Progenitor cell of endocrine pancreas (in vitro differentiated cells): ENCODE measurements at regions not wholly inside any gene's neighbourhood (a gene's known extent, or its start where the extent isn't known, plus 50 kb on each side); places are given as distances from the start of the nearest gene placed in this dataset.

Source experiments
- DNase-seq: peaks from one replicate; pipeline ENCODE4 v3.0.0; 2021; ENCODE audit warnings: low spot score; ENCODE audit not compliant: unreplicated experiment
- H3K27ac Mint-ChIP-seq: 2 replicates; pipeline ENCODE4 v1.8.0; 2021; ENCODE audit warnings: mild to moderate bottlenecking, moderate library complexity, mixed read lengths
- H3K27me3 Mint-ChIP-seq: 2 replicates; pipeline ENCODE4 v1.8.0; 2021; ENCODE audit warnings: mixed read lengths
- H3K36me3 Mint-ChIP-seq: 2 replicates; pipeline ENCODE4 v1.8.0; 2022; ENCODE audit warnings: mixed read lengths; ENCODE audit not compliant: insufficient read depth
- H3K4me1 Mint-ChIP-seq: 2 replicates; pipeline ENCODE4 v1.8.0; 2021; ENCODE audit warnings: low read depth, mixed read lengths
- H3K4me3 Mint-ChIP-seq: 2 replicates; pipeline ENCODE4 v1.8.0; 2021; ENCODE audit warnings: low read depth, mild to moderate bottlenecking, moderate library complexity, mixed read lengths
- H3K9me3 Mint-ChIP-seq: 2 replicates; pipeline ENCODE4 v1.8.0; 2021; ENCODE audit warnings: low read depth, mixed read lengths
- TF ChIP-seq, protein P1 (sequence below): fragments of 200-600 bp; sonication (generic); IDR thresholded peaks from one replicate; pipeline ENCODE4 v1.5.0; 2021; ENCODE audit warnings: antibody characterized with exemption, mild to moderate bottlenecking; ENCODE audit not compliant: unreplicated experiment

DNA sequence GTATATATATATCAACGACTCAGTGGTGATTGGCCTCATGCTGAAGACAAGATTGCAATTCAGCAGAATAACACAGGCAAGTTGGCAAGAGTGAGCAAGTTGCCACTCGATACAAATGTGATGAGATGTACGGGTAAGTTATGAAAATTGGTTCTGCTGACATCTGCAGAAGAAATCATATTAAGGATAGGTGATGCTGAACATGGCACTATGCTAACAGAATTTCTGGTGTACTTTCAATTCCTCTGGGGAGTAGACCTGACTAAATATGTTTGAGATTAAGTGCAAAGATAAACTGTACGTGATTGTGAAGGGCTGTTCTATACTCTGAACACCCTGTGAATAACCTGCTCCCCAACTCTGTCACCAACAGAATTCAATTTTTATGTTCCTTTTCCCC is 758.2 kb downstream of the TBC1D32 start:
- TF ChIP-seq, protein P1, sequence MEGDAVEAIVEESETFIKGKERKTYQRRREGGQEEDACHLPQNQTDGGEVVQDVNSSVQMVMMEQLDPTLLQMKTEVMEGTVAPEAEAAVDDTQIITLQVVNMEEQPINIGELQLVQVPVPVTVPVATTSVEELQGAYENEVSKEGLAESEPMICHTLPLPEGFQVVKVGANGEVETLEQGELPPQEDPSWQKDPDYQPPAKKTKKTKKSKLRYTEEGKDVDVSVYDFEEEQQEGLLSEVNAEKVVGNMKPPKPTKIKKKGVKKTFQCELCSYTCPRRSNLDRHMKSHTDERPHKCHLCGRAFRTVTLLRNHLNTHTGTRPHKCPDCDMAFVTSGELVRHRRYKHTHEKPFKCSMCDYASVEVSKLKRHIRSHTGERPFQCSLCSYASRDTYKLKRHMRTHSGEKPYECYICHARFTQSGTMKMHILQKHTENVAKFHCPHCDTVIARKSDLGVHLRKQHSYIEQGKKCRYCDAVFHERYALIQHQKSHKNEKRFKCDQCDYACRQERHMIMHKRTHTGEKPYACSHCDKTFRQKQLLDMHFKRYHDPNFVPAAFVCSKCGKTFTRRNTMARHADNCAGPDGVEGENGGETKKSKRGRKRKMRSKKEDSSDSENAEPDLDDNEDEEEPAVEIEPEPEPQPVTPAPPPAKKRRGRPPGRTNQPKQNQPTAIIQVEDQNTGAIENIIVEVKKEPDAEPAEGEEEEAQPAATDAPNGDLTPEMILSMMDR = no peak

DNA sequence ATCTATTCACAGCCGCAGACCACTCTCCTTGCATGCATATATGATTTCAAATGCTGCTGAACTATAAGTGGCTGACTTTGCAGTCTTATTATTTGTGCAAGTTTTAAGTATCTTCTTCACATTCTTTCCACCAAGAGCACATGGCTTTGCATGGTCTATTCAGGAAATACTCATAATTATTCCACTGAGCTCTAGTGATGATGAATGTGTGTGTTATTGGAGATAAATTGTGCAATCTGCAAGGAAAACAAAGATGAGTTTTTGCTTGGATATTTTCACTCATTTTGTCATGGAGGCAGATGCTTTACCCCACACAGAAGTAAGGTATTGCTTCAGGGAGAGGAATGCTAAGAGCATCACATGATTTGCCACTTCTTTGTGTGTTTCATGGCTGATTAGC is 764.6 kb downstream of the TBC1D32 start:
- Mint-ChIP-seq H3K4me3 (no peak overlapping the region), H3K36me3 (no peaks in the 10 kb centered on the region), H3K27ac (no peak overlapping the region), H3K4me1 (no peaks in the 10 kb centered on the region), H3K27me3 (no peaks in the 10 kb centered on the region), H3K9me3 (no peaks in the 10 kb centered on the region)
- TF ChIP-seq, protein P1 = no peak
- no peak for DNase-seq

More for the DNA sequence above, 758.2 kb downstream of the TBC1D32 start:
- H3K4me3 Mint-ChIP-seq = no peak overlapping the region
- H3K4me1 Mint-ChIP-seq = no peaks in the 10 kb centered on the region
- H3K27me3 Mint-ChIP-seq = no peaks in the 10 kb centered on the region
- peaks cover 3% of the 10 kb centered on the region for H3K9me3 Mint-ChIP-seq
- DNase-seq = no peak
- no peak overlapping the region for H3K27ac Mint-ChIP-seq
- H3K36me3 Mint-ChIP-seq = no peaks in the 10 kb centered on the region

DNA sequence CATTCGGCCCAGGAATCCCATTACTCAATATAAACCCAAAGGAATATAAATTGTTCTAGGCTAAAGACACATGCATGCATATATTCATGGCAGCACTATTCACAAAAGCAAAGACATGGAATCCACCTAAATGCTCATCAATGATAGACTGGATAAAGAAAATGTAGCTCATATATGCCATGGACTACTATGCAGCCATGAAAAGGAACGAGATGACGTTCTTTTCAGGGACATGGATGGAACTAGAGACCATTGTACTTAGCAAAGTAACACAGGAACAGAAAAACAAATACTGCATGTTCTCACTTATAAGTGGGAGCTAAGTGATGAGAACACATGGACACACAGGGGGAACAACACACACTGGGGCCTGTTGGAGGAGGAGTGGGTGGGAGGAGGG is 769.5 kb downstream of the TBC1D32 start:
- Mint-ChIP-seq H3K4me1 (no peaks in the 10 kb centered on the region), H3K27me3 (no peaks in the 10 kb centered on the region), H3K4me3 (no peak overlapping the region), H3K9me3 (no peaks in the 10 kb centered on the region), H3K36me3 (no peaks in the 10 kb centered on the region), H3K27ac (no peak overlapping the region)
- DNase-seq = no peak
- TF ChIP-seq, protein P1 = no peak

DNA sequence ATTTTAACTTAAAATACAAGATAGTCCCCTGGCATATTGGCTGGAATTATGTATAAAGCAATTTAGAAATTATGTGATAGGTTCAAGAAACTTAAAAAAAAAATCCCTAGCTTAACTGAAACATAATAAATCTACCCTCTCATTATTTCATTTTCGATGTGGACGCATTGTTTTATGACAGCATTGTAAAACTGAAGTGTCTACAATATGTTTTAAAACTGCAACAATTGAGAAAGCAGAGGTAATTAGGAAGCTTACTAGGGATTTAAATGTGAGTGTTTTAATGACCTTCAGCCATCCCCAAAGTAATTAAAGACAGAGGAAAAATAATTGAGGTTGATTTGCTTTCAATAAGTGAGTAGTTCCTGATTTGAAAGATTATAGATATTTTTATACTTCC is 776.0 kb downstream of the TBC1D32 start:
- no peaks in the 10 kb centered on the region for H3K27me3 Mint-ChIP-seq
- TF ChIP-seq, protein P1 = no peak
- no peaks in the 10 kb centered on the region for H3K36me3 Mint-ChIP-seq
- no peaks in the 10 kb centered on the region for H3K9me3 Mint-ChIP-seq
- no peak overlapping the region for H3K27ac Mint-ChIP-seq
- DNase-seq = no peak
- H3K4me1 Mint-ChIP-seq = no peaks in the 10 kb centered on the region
- H3K4me3 Mint-ChIP-seq = no peak overlapping the region

DNA sequence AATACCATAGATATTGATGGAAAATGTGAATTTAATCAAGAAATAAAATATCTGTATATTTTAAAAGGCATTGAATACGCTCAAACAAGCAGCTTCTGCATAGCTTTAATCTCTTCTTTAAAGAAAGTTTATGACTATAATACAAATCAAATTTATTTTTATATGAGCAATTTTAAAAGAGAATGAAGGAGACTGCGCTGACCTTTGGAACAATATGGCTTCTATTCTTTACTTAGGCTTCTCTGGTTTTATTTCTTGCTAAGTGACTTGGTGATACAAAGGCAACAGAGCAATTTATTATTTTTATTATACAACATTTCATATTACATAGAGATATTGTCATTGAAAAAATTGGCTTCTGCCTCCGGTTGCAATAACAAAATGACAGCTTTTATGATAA is 776.7 kb downstream of the TBC1D32 start:
- Mint-ChIP-seq H3K9me3 (no peaks in the 10 kb centered on the region), H3K36me3 (no peaks in the 10 kb centered on the region), H3K4me1 (no peaks in the 10 kb centered on the region), H3K27me3 (no peaks in the 10 kb centered on the region), H3K4me3 (no peak overlapping the region), H3K27ac (no peak overlapping the region)
- TF ChIP-seq, protein P1 = no peak
- DNase-seq = no peak

DNA sequence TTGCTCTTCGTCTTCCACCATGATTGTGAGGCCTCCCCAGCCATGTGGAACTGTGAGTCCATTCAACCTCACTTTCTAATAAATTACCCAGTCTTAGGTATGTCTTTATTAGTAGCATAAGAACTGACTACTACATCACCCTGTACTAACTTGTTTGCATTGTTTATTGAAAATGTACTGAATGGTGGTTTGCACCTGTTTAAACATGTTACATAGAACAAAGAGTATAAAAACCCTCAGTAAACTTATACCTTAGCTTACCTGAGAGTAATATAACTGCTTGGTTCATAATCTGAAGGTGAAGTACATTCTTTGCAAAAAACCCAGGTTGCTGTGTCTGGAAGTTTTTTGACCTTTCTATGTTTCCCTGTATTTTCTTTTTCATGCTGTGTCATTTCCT is 777.8 kb downstream of the TBC1D32 start:
- H3K4me1 Mint-ChIP-seq = no peaks in the 10 kb centered on the region

More for the DNA sequence above, 777.8 kb downstream of the TBC1D32 start:
- H3K4me3 Mint-ChIP-seq = no peak overlapping the region
- no peak for DNase-seq
- no peaks in the 10 kb centered on the region for H3K9me3 Mint-ChIP-seq
- no peaks in the 10 kb centered on the region for H3K27me3 Mint-ChIP-seq
- no peak overlapping the region for H3K27ac Mint-ChIP-seq
- no peaks in the 10 kb centered on the region for H3K36me3 Mint-ChIP-seq
- TF ChIP-seq, protein P1 = no peak
